Hematopoietic multipotent progenitor cell (in vitro differentiated cells): ENCODE measurements at regions not wholly inside any gene's neighbourhood (a gene's known extent, or its start where the extent isn't known, plus 50 kb on each side); places are given as distances from the start of the nearest gene placed in this dataset.

Experiments used
- DNase-seq, 3 donors: peaks; one replicate each; pipeline ENCODE4 v3.0.0-alpha.2; 2011 to 2015; ENCODE audit warnings: low read depth in 2 of 3, low spot score in 2 of 3

- DNase-seq, result no peak
These were observed 163.6 kb upstream of the ZNF536 start for GRCh38 chr19:30208436-30209060.

GRCh38 chr19:30209617-30210600 is 162.3 kb upstream of the ZNF536 start:
- DNase-seq, result no peak

GRCh38 chr19:30212574-30212973 is 159.6 kb upstream of the ZNF536 start:
- DNase-seq, result no peak

- peak in 2 of 3 donors; percentile 86 to 92 for DNase-seq
These were observed 157.5 kb upstream of the ZNF536 start for GRCh38 chr19:30214651-30215051.

DNA sequence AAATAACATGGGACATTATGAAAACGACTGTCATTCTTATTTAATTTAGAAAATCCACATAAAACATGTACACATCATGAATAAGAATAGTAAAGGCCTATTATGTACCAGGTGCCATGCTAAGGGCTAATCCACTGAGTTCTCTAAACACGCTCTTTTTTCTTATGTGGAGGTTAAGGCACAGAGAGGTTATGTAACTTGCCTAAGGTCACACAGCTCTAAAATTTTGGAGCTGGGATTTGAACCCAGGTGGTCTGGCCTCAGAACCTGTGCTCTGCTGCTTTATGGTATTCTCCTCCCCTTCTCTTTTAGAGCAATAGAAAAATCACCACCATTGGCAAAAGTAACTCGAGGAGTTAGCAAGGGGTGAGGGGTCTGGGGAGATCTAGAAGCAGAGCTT is 156.9 kb upstream of the ZNF536 start:
- no peak for DNase-seq

DNA sequence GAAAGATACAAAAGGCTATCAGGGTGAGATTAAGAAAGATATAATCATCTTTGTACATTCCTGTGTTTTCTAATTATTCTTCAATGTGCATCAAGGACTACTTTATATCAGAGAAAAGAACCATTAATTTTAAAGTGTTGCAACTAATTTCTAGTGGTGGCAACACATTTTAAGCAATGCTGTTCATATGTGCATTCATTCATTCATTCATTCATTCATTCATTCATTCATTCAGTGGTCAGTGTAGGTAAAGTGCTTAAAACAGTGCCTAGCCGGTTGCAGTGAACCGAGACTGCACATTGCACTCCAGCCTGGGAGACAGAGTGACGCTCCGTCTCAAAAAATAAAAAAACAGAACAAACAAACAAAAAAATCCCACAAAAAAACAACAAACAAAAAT is 155.7 kb upstream of the ZNF536 start:
- no peak for DNase-seq

GRCh38 chr19:30217461-30217860 is 154.7 kb upstream of the ZNF536 start:
- DNase-seq, result no peak

- DNase-seq, result no peak
These were observed 152.5 kb upstream of the ZNF536 start for GRCh38 chr19:30219702-30220101.

- DNase-seq, result no peak
These were observed 151.0 kb upstream of the ZNF536 start for GRCh38 chr19:30221176-30221575.

DNA sequence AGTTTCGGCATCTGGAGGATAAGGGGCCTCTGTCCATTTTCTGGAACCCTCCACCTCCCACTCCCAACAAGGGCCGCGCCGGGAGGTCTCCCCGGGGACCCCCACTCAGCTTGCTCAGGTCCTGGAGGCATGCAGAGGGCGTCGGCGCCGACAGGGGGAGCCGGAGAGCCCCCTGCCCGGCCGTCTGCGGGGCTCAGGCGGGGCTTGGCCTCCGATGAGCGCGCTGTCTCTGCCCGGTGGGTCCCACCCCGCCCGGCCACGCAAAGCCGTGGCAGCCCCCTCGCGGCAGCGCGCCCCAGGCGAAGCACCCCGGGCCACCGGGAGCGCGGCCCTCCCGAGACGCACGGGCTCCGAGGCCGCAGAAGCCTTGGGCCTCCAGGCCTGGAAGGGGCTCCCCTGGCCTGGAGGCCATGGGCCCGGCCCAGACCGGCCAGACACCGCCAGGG is 149.7 kb upstream of the ZNF536 start:
- peak in 1 of 3 donors; percentile 44 for DNase-seq

DNA sequence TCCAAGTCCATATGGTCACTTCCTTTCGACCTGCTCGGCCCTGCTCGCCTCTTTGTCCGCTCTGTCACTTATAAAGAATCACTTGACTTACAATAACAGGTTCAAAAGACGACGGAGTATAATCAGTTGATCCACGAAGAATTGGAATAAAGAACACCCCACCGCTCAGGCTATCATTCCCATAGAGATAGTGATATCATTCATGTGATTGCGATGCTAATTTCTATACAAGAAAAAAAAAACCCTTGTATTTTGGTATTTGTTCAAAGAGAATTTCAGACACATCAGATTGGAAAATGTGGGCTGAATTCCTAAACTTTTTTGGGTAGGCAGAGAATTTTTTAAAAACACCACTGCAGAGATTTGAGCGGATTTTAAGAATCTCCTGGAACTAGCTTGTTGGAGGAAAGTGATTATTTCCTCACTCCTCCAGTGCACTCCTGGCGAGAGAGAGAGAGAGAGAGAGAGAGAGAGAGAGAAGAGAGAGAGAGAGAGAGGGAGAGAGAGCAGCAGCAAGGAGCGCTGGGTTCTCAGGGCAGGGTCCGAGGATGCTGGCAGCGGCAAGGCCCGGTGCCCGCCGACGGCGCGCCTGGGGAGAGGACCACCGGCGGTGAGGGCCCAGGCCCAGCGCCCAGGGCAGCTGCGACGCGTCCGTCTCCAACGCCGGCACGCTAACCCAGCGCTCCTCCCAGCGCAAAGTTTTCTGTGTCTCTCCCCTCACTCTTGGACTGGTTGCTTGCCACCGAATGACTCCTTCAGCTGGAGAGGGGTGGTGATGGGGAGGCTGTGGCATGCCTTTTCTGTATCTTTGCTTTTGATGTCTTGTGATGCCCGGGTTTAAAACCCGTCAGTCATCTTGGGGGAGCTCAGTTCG is 149.0 kb upstream of the ZNF536 start:
- peak in 1 of 3 donors; percentile 25 for DNase-seq

DNA sequence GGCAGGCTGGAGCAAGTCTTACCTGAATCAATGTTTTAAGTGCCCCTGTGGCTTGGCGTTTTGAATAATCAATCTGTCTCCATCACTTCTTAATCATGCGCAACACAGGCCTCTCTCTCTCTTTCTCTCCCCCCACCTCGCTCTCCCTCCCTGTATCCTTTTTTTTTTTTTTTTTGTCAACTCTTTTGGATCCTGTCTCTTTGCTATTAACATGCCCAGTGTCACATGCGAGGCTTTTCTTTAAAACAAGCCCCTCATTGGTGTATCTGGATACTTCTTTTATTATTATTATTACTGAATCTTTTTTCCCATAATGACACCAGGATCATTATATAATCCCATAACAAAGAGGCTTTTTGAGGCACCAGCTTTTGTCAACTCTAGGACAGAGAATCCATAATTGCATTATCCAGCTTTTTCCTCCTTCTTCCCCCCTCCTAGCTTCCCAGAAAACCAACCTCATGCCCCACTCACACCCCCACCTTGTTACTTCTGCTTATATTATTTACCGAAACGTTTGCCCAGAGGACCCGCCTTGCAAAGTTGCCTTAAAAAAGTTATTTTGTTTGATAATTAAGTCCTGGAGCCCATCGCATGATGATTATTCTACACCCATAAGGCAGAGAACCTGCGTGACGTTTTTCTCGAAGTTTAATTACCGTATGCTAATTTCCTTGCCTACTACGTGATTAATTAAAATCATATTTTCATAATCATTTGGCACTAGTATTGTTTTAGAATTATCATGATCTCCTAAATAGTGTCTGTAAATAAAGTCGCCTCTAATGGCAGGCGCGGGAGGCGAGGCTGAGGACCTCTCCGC is 148.1 kb upstream of the ZNF536 start:
- no peak for DNase-seq

GRCh38 chr19:30224689-30225606 is 147.2 kb upstream of the ZNF536 start:
- peak in 1 of 3 donors; percentile 45 for DNase-seq

- DNase-seq, result peak in 1 of 3 donors; percentile 8
These were observed 146.3 kb upstream of the ZNF536 start for GRCh38 chr19:30225676-30226463.

- no peak for DNase-seq
These were observed 145.6 kb upstream of the ZNF536 start for GRCh38 chr19:30226464-30227011.

DNA sequence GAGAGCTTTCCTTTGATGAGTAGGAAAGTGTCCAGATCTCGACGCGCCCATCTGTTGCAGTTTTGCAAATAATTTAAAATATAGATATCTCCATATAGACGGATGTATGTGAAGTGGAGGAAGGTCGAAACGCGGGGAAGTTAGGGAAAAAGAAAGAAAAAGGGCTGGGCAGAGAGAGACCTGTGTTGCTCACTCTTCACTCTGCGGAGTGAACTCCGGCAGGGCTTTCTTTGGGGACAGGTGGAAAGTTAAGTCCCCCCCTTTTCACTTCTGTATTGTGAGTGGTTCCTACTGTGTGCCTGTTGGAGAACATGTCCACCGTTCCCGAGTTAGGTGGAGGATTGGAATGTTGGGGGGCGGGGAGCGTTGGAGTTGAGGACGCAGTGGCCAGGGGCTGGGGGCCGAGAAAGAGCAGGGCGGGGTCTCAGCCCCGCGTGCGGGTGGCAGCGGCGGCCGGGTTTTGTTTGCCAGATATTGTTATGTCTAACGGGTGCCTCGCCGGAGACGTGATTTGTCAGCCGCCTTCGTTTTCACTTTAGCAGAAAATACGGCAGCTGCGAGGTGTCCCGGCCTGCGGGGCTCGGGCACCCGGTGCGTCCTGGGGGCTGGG is 145.1 kb upstream of the ZNF536 start:
- peak in 1 of 3 donors; percentile 13 for DNase-seq

DNA sequence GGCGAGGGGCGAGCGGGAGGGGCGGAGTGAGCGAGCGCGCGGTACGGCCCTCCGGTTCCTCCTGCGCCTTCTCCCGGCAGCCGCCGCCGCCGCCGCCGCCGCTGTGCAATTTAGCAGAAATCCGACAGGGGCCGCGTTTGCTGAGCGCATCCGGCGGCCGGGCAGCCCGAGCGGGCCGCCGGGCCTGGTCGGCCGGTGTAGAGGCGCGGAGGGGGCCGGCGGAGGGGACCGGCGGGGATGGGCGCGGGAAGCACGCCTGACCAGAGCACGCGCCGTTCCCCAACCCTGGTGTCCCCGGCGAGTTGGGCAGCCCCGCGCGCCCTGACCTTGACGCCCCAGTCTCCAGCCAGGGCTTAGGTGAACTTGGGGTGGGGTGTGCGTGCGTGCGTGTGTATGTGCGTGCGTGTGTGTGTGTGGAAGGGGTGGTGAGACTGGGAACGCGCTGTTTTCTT is 144.5 kb upstream of the ZNF536 start:
- DNase-seq, result peak in 1 of 3 donors; percentile 67
